ENCODE measurements at regions not wholly inside any gene's neighbourhood (a gene's known extent, or its start where the extent isn't known, plus 50 kb on each side); places are given as distances from the start of the nearest gene placed in this dataset.

- TF ChIP-seq CTCF (IDR thresholded peaks at IDR 0.05 in 2 of 3, conservative IDR thresholded peaks at IDR 0.05 in 1 of 3; ENCODE audit: control insufficient read depth in 2 of 3, extremely low read depth in 1 of 3, insufficient read depth in 1 of 3, low read depth in 3 of 3, low read length in 3 of 3) (no peak), ZNF274 (IDR thresholded peaks at IDR 0.05; ENCODE audit: insufficient read depth, insufficient read length) (no peak), CEBPB (IDR thresholded peaks at IDR 0.05; ENCODE audit: borderline replicate concordance in 1 of 2, low read depth in 2 of 2, low read length in 2 of 2) (no peak), NFXL1 (IDR thresholded peaks at IDR 0.05; ENCODE audit: borderline replicate concordance) (no peak), NRF1 (conservative IDR thresholded peaks at IDR 0.05; ENCODE audit: low read depth, low read length) (no peak), POLR2A (IDR thresholded peaks at IDR 0.05; ENCODE audit: low read depth, low read length) (no peak), NBN (IDR thresholded peaks at IDR 0.05) (no peak), RAD51 (IDR thresholded peaks at IDR 0.05) (no peak), MTA3 (IDR thresholded peaks at IDR 0.05; ENCODE audit: borderline replicate concordance, low read length) (no peak)
Observed at GRCh38 chr13:68257111-68257842, 1027.1 kb upstream of the PCDH9 start.
